Germinal center (tissue), 1 donor: ENCODE measurements at regions not wholly inside any gene's neighbourhood (a gene's known extent, or its start where the extent isn't known, plus 50 kb on each side); places are given as distances from the start of the nearest gene placed in this dataset.

Experiments
- DNase-seq: peaks from one replicate; pipeline ENCODE4 v3.0.0; 2012; ENCODE audit warnings: mixed read lengths, low spot score

- DNase-seq, result no peak
Observed at GRCh38 chr5:171579976-171580411, 160.5 kb downstream of the FGF18 start.

GRCh38 chr5:171580502-171581265 is 161.2 kb downstream of the FGF18 start:
- DNase-seq, result no peak

GRCh38 chr5:171581781-171582180 is 162.3 kb downstream of the FGF18 start:
- no peak for DNase-seq

- no peak for DNase-seq
Observed at GRCh38 chr5:171582849-171583248, 163.4 kb downstream of the FGF18 start.

- no peak for DNase-seq
Observed at GRCh38 chr5:171585981-171586380, 166.5 kb downstream of the FGF18 start.

- DNase-seq, result no peak
Observed at GRCh38 chr5:171586436-171586835, 167.0 kb downstream of the FGF18 start.

GRCh38 chr5:171588046-171588445 is 168.6 kb downstream of the FGF18 start:
- DNase-seq, result no peak

GRCh38 chr5:171588790-171589189 is 169.3 kb downstream of the FGF18 start:
- no peak for DNase-seq

GRCh38 chr5:171589461-171589860 is 170.0 kb downstream of the FGF18 start:
- DNase-seq, result no peak

GRCh38 chr5:171592076-171592475 is 172.6 kb downstream of the FGF18 start:
- DNase-seq, result no peak

- no peak for DNase-seq
Observed at GRCh38 chr5:171592736-171593135, 173.3 kb downstream of the FGF18 start.

GRCh38 chr5:171593401-171593800 is 174.0 kb downstream of the FGF18 start:
- DNase-seq, result no peak

- DNase-seq, result no peak
Observed at GRCh38 chr5:171593976-171594375, 174.5 kb downstream of the FGF18 start.

GRCh38 chr5:171595401-171595800 is 176.0 kb downstream of the FGF18 start:
- DNase-seq, result no peak

GRCh38 chr5:171595801-171596231 is 176.4 kb downstream of the FGF18 start:
- no peak for DNase-seq

GRCh38 chr5:171596391-171596878 is 177.0 kb downstream of the FGF18 start:
- DNase-seq, result no peak

GRCh38 chr5:171597946-171598640 is 178.6 kb downstream of the FGF18 start:
- no peak for DNase-seq

- no peak for DNase-seq
Observed at GRCh38 chr5:171598641-171599152, 179.2 kb downstream of the FGF18 start.

GRCh38 chr5:171599411-171599810 is 180.0 kb downstream of the FGF18 start:
- DNase-seq, result no peak

GRCh38 chr5:171599957-171600612 is 180.6 kb downstream of the FGF18 start:
- no peak for DNase-seq

- DNase-seq, result no peak
Observed at GRCh38 chr5:171600741-171601265, 181.4 kb downstream of the FGF18 start.

- DNase-seq, result no peak
Observed at GRCh38 chr5:171601266-171601881, 181.9 kb downstream of the FGF18 start.
